Caco-2 (cell line): ENCODE measurements at regions not wholly inside any gene's neighbourhood (a gene's known extent, or its start where the extent isn't known, plus 50 kb on each side); places are given as distances from the start of the nearest gene placed in this dataset.

Experiments used
- BruUV-seq: library from RNA; stranded (reverse); fragments of 400-500 nt; replicated peaks from 2 replicates; lab custom pipeline; 2021; lab: Mats Ljungman, UMichigan
- CTCF ChIA-PET: fragments of 300-600 bp; sonication (Branson Sonifier 250); formaldehyde crosslinking; loops from one replicate; lab custom pipeline; 2022; ENCODE audit warnings: antibody characterized with exemption; lab: Charles Lee
- POLR2A ChIA-PET: fragments of 300-600 bp; sonication (Branson Sonifier 250); formaldehyde crosslinking; loops from one replicate; lab custom pipeline; 2022; ENCODE audit warnings: antibody characterized with exemption; lab: Charles Lee
- DNase-seq, 2 experiments: peaks; one replicate each; pipeline versions ENCODE4 v3.0.0 to v3.0.0-alpha.2; 2020 to 2022
- H3K27me3 ChIP-seq: replicated peaks from 2 replicates; pipeline ENCODE4 v1.6.0; 2011; ENCODE audit warnings: low read length; ENCODE audit not compliant: control insufficient read depth, insufficient read depth
- H3K36me3 ChIP-seq: 2 replicates; pipeline ENCODE4 v1.5.1; 2011; ENCODE audit warnings: low read length; ENCODE audit not compliant: control insufficient read depth, insufficient read depth
- H3K4me1 ChIP-seq: fragments of 250-450 bp; sonication (Bioruptor Pico); 2 replicates; pipeline ENCODE4 v1.5.1; 2020; ENCODE audit warnings: mild to moderate bottlenecking
- H3K4me3 ChIP-seq: 2 replicates; pipeline ENCODE4 v1.5.1; 2011; ENCODE audit warnings: low read depth, mild to moderate bottlenecking, control low read depth, low read length
- H3K9me3 ChIP-seq: fragments of 250-450 bp; sonication (Bioruptor Pico); 2 replicates; pipeline ENCODE4 v1.5.1; 2020; ENCODE audit warnings: mild to moderate bottlenecking, moderate library complexity
- H3K27ac Mint-ChIP-seq: one replicate; pipeline ENCODE4 v1.8.0; 2022; ENCODE audit warnings: mixed read lengths; ENCODE audit not compliant: unreplicated experiment
- H3K27me3 Mint-ChIP-seq: one replicate; pipeline ENCODE4 v1.8.0; 2022; ENCODE audit warnings: mixed read lengths; ENCODE audit not compliant: insufficient read depth, unreplicated experiment
- H3K36me3 Mint-ChIP-seq: one replicate; pipeline ENCODE4 v1.8.0; 2022; ENCODE audit warnings: mild to moderate bottlenecking, mixed read lengths; ENCODE audit not compliant: insufficient read depth, unreplicated experiment
- H3K4me1 Mint-ChIP-seq: one replicate; pipeline ENCODE4 v1.8.0; 2022; ENCODE audit warnings: low read depth, mixed read lengths; ENCODE audit not compliant: unreplicated experiment
- H3K4me3 Mint-ChIP-seq: one replicate; pipeline ENCODE4 v1.8.0; 2022; ENCODE audit warnings: mild to moderate bottlenecking, moderate library complexity, mixed read lengths; ENCODE audit not compliant: unreplicated experiment
- H3K9me3 Mint-ChIP-seq: one replicate; pipeline ENCODE4 v1.8.0; 2022; ENCODE audit warnings: mixed read lengths; ENCODE audit not compliant: unreplicated experiment
- CTCF ChIP-seq, 2 experiments: fragments of 200-600 bp in 1 of 2; IDR thresholded peaks; 1 replicate in 1 of 2; 2 replicates in 1 of 2; pipeline versions ENCODE4 v1.5.1 to v1.8.0; 2011 to 2022; ENCODE audit warnings: antibody characterized with exemption in 1 of 2, control low read depth in 1 of 2, inconsistent platforms in 1 of 2, low read depth in 1 of 2, low read length in 1 of 2, mild to moderate bottlenecking in 1 of 2, moderate library complexity in 1 of 2; ENCODE audit not compliant: insufficient read depth in 1 of 2, severe bottlenecking in 1 of 2, unreplicated experiment in 1 of 2
- intact Hi-C: fragments of 100-400 bp; cut with micrococcal nuclease; formaldehyde crosslinking; loops from one replicate; pipeline ENCODE4 v1.10.0; 2022; ENCODE audit not compliant: unreplicated experiment

GRCh38 chr13:42490676-42491075, 83.3 kb upstream of the TNFSF11 start:
- Histone ChIP-seq H3K4me3 (no peak overlapping the region), H3K9me3 (no peaks in the 10 kb centered on the region), H3K27me3 (no peaks in the 10 kb centered on the region), H3K36me3 (no peaks in the 10 kb centered on the region), H3K4me1 (no peaks in the 10 kb centered on the region)
- intact Hi-C loops = loop anchor here (1.0 kb wide), 1 partner anchor 22 kb away; no protein-coding TSS in a partner anchor
- H3K27me3 Mint-ChIP-seq = peaks cover 7% of the 10 kb centered on the region
- TF ChIP-seq CTCF (IDR thresholded peaks at IDR 0.05; ENCODE audit: insufficient read depth in 1 of 2, low read depth in 1 of 2, low read length in 1 of 2, severe bottlenecking in 1 of 2, unreplicated experiment in 1 of 2) = no peak
- no TSS peak for BruUV-seq
- H3K27ac Mint-ChIP-seq = no peak overlapping the region
- no peaks in the 10 kb centered on the region for H3K9me3 Mint-ChIP-seq
- no peak for DNase-seq
- H3K4me3 Mint-ChIP-seq = no peak overlapping the region
- ChIA-PET CTCF (no interaction called here), POLR2A (no interaction called here)
- no peaks in the 10 kb centered on the region for H3K4me1 Mint-ChIP-seq
- no peaks in the 10 kb centered on the region for H3K36me3 Mint-ChIP-seq

- Histone ChIP-seq H3K9me3 (no peaks in the 10 kb centered on the region), H3K36me3 (no peaks in the 10 kb centered on the region), H3K27me3 (no peaks in the 10 kb centered on the region), H3K4me3 (no peak overlapping the region), H3K4me1 (no peaks in the 10 kb centered on the region)
- ChIA-PET CTCF (no interaction called here), POLR2A (no interaction called here)
- Mint-ChIP-seq H3K9me3 (no peaks in the 10 kb centered on the region), H3K27me3 (peaks cover 5% of the 10 kb centered on the region), H3K27ac (no peak overlapping the region), H3K4me1 (no peaks in the 10 kb centered on the region), H3K36me3 (no peaks in the 10 kb centered on the region), H3K4me3 (no peak overlapping the region)
- no peak for DNase-seq
- intact Hi-C loops = no loop called here
- BruUV-seq = no TSS peak
- TF ChIP-seq CTCF (IDR thresholded peaks at IDR 0.05; ENCODE audit: insufficient read depth in 1 of 2, low read depth in 1 of 2, low read length in 1 of 2, severe bottlenecking in 1 of 2, unreplicated experiment in 1 of 2) = no peak
These were observed 81.5 kb upstream of the TNFSF11 start for GRCh38 chr13:42492372-42492920.

GRCh38 chr13:42494157-42494556, 79.8 kb upstream of the TNFSF11 start:
- Histone ChIP-seq H3K9me3 (no peaks in the 10 kb centered on the region), H3K36me3 (no peaks in the 10 kb centered on the region), H3K4me1 (no peaks in the 10 kb centered on the region), H3K4me3 (no peak overlapping the region), H3K27me3 (no peaks in the 10 kb centered on the region)
- ChIA-PET CTCF (no interaction called here), POLR2A (no interaction called here)
- BruUV-seq = no TSS peak
- DNase-seq = no peak
- H3K27ac Mint-ChIP-seq = no peak overlapping the region
- no peak overlapping the region for H3K4me3 Mint-ChIP-seq
- intact Hi-C loops = no loop called here
- TF ChIP-seq CTCF (IDR thresholded peaks at IDR 0.05; ENCODE audit: insufficient read depth in 1 of 2, low read depth in 1 of 2, low read length in 1 of 2, severe bottlenecking in 1 of 2, unreplicated experiment in 1 of 2) = no peak
- no peaks in the 10 kb centered on the region for H3K27me3 Mint-ChIP-seq
- H3K4me1 Mint-ChIP-seq = no peaks in the 10 kb centered on the region
- no peaks in the 10 kb centered on the region for H3K36me3 Mint-ChIP-seq
- H3K9me3 Mint-ChIP-seq = no peaks in the 10 kb centered on the region
